B cell (primary cell): ENCODE measurements at regions not wholly inside any gene's neighbourhood (a gene's known extent, or its start where the extent isn't known, plus 50 kb on each side); places are given as distances from the start of the nearest gene placed in this dataset.
"Not testable (repeated sequence)": the region's sequence is repeated elsewhere in the genome, so short reads cannot be mapped to it uniquely, and the experiment has no call there.

Experiments used
- ATAC-seq: fragments of 200-7000 bp; cut with Tn5 transposase; one replicate; pipeline ENCODE4 v1.10.0; 2021; ENCODE audit warnings: low read depth, mild to moderate bottlenecking, moderate number of reproducible peaks, moderate library complexity
- CTCF ChIA-PET: fragments of 350-600 bp; sonication (Branson Sonifier 250); formaldehyde crosslinking; loops from one replicate; lab custom pipeline; 2021; ENCODE audit warnings: antibody characterized with exemption, inconsistent platforms; lab: Charles Lee
- POLR2A ChIA-PET: fragments of 350-600 bp; sonication (Branson Sonifier 250); formaldehyde crosslinking; loops from one replicate; lab custom pipeline; 2021; ENCODE audit warnings: antibody characterized with exemption; lab: Charles Lee
- DNase-seq: peaks from one replicate; pipeline ENCODE4 v3.0.0; 2013
- H2AFZ ChIP-seq: 2 replicates; pipeline ENCODE4 v1.6.1; 2012; ENCODE audit warnings: mild to moderate bottlenecking, low read depth, low read length; ENCODE audit not compliant: insufficient read depth, poor library complexity, severe bottlenecking
- H3K27ac ChIP-seq, 2 donors: 1 replicate in 1 of 2; 2 replicates in 1 of 2; pipeline ENCODE4 v1.5.1; 2012 to 2013; ENCODE audit warnings: low read length in 2 of 2, mild to moderate bottlenecking in 2 of 2, moderate library complexity in 1 of 2
- H3K27me3 ChIP-seq, 4 experiments: fragments of 200-600 bp in 1 of 4; sonication (generic) in 1 of 4; replicated peaks in 1 of 4; 1 replicate in 2 of 4; 2 replicates in 2 of 4; pipeline versions ENCODE4 v1.6.1 to v1.7.0; 2013 to 2016; ENCODE audit warnings: low read length in 3 of 4, mild to moderate bottlenecking in 2 of 4, mixed read lengths in 1 of 4, moderate library complexity in 1 of 4; ENCODE audit not compliant: insufficient read depth in 4 of 4, control insufficient read depth in 3 of 4; ENCODE audit errors: control extremely low read depth in 1 of 4
- H3K36me3 ChIP-seq, 2 experiments: replicated peaks in 1 of 2; 1 replicate in 1 of 2; 2 replicates in 1 of 2; pipeline versions ENCODE4 v1.6.1 to v1.7.1; 2013; ENCODE audit warnings: low read length in 1 of 2; ENCODE audit not compliant: insufficient read depth in 2 of 2, control insufficient read depth in 1 of 2; ENCODE audit errors: control extremely low read depth in 1 of 2, extremely low read depth in 1 of 2
- H3K4me1 ChIP-seq, 2 donors: fragments of 200-600 bp in 1 of 2; sonication (generic) in 1 of 2; 1 replicate in 1 of 2; 2 replicates in 1 of 2; pipeline versions ENCODE4 v1.5.1 to v1.6.1; 2013 to 2017; ENCODE audit warnings: low read length in 2 of 2; ENCODE audit not compliant: control insufficient read depth in 2 of 2, insufficient read depth in 2 of 2
- H3K4me2 ChIP-seq: replicated peaks from 2 replicates; pipeline ENCODE3; 2012; ENCODE audit warnings: mild to moderate bottlenecking, low read depth, low read length; ENCODE audit not compliant: poor library complexity, severe bottlenecking
- H3K4me3 ChIP-seq, 5 experiments: fragments of 200-600 bp in 1 of 5; sonication (generic) in 1 of 5; 1 replicate in 3 of 5; 2 replicates in 2 of 5; pipeline versions ENCODE4 v1.5.1 to v1.7.0; 2011 to 2016; ENCODE audit warnings: low read length in 4 of 5, mild to moderate bottlenecking in 4 of 5, low read depth in 2 of 5, control low read depth in 1 of 5, moderate library complexity in 1 of 5; ENCODE audit not compliant: insufficient read depth in 1 of 5; ENCODE audit errors: control extremely low read depth in 1 of 5, extremely low read depth in 1 of 5
- H3K79me2 ChIP-seq: fragments of 200-600 bp; sonication (generic); one replicate; pipeline ENCODE4 v1.6.0; 2016; ENCODE audit warnings: low read length; ENCODE audit not compliant: control insufficient read depth, insufficient read depth
- H3K9ac ChIP-seq: fragments of 200-600 bp; sonication (generic); 2 replicates; pipeline ENCODE4 v1.6.1; 2017; ENCODE audit warnings: mild to moderate bottlenecking, low read length, moderate library complexity
- H3K9me3 ChIP-seq, 3 donors: one replicate each; pipeline versions ENCODE4 v1.6.1 to v1.7.1; 2013; ENCODE audit warnings: low read length in 2 of 3; ENCODE audit not compliant: control insufficient read depth in 2 of 3, insufficient read depth in 1 of 3; ENCODE audit errors: control extremely low read depth in 1 of 3
- H4K20me1 ChIP-seq: 2 replicates; pipeline ENCODE4 v1.6.0; 2012; ENCODE audit warnings: mild to moderate bottlenecking, low read length; ENCODE audit not compliant: insufficient read depth, control insufficient read depth, poor library complexity, severe bottlenecking
- H3K27ac Mint-ChIP-seq: one replicate; pipeline ENCODE4 v1.8.0; 2021; ENCODE audit warnings: mixed read lengths
- H3K27me3 Mint-ChIP-seq: one replicate; pipeline ENCODE4 v1.8.0; 2021; ENCODE audit warnings: mixed read lengths
- H3K4me1 Mint-ChIP-seq: one replicate; pipeline ENCODE4 v1.8.0; 2021; ENCODE audit warnings: mixed read lengths
- H3K4me3 Mint-ChIP-seq: one replicate; pipeline ENCODE4 v1.8.0; 2021; ENCODE audit warnings: mixed read lengths
- H3K9me3 Mint-ChIP-seq: one replicate; pipeline ENCODE4 v1.8.0; 2022; ENCODE audit warnings: mixed read lengths; ENCODE audit not compliant: insufficient read depth
- EZH2 ChIP-seq: IDR thresholded peaks from 2 replicates; pipeline ENCODE4 v1.6.1; 2012; ENCODE audit warnings: borderline replicate concordance, low read depth, mild to moderate bottlenecking, moderate library complexity, low read length; ENCODE audit not compliant: insufficient read depth, poor library complexity, severe bottlenecking
- WGBS: methylation state at CpG from one replicate; pipeline ENCODE4 v1.1.5; 2013; ENCODE audit warnings: missing lambda C conversion rate; ENCODE audit not compliant: insufficient coverage; 5-methylcytosine and 5-hydroxymethylcytosine counted together
- intact Hi-C: fragments of 100-400 bp; cut with micrococcal nuclease; formaldehyde crosslinking; loops from one replicate; pipeline ENCODE4 v1.10.0; 2022
- TF ChIP-seq, protein P1 (sequence below): fragments of 200-600 bp; IDR thresholded peaks from one replicate; pipeline ENCODE4 v1.8.0; 2022; ENCODE audit warnings: antibody characterized with exemption, mild to moderate bottlenecking

GRCh38 chr12:34264110-34264509 lies 241.8 kb downstream of the ALG10 start:
- Mint-ChIP-seq H3K4me3 (no peak overlapping the region), H3K9me3 (peaks cover 7% of the 10 kb centered on the region), H3K27me3 (no peaks in the 10 kb centered on the region), H3K27ac (no peak overlapping the region), H3K4me1 (no peaks in the 10 kb centered on the region)
- no peaks in the 10 kb centered on the region for H3K79me2 ChIP-seq
- no peaks in the 10 kb centered on the region for H4K20me1 ChIP-seq
- no peak overlapping the region for H3K4me2 ChIP-seq
- ChIA-PET POLR2A (no interaction called here), CTCF (no interaction called here)
- H3K4me3 ChIP-seq = no peak overlapping the region
- no peak for DNase-seq
- H3K9ac ChIP-seq = no peak overlapping the region
- no peaks in the 10 kb centered on the region for H3K36me3 ChIP-seq
- intact Hi-C loops = no loop called here
- TF ChIP-seq, protein P1, sequence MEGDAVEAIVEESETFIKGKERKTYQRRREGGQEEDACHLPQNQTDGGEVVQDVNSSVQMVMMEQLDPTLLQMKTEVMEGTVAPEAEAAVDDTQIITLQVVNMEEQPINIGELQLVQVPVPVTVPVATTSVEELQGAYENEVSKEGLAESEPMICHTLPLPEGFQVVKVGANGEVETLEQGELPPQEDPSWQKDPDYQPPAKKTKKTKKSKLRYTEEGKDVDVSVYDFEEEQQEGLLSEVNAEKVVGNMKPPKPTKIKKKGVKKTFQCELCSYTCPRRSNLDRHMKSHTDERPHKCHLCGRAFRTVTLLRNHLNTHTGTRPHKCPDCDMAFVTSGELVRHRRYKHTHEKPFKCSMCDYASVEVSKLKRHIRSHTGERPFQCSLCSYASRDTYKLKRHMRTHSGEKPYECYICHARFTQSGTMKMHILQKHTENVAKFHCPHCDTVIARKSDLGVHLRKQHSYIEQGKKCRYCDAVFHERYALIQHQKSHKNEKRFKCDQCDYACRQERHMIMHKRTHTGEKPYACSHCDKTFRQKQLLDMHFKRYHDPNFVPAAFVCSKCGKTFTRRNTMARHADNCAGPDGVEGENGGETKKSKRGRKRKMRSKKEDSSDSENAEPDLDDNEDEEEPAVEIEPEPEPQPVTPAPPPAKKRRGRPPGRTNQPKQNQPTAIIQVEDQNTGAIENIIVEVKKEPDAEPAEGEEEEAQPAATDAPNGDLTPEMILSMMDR = no peak
- TF ChIP-seq EZH2 = no peak
- 94% methylated on average over 10 of the region's 14 CpGs for WGBS
- H3K9me3 ChIP-seq = peaks cover 0 to 17% (median 0%) of the 10 kb centered on the region in 3 donors
- no peak overlapping the region for H2AFZ ChIP-seq
- no peaks in the 10 kb centered on the region for H3K4me1 ChIP-seq
- H3K27ac ChIP-seq = no peak overlapping the region
- ATAC-seq = no peak
- H3K27me3 ChIP-seq = no peaks in the 10 kb centered on the region

DNA sequence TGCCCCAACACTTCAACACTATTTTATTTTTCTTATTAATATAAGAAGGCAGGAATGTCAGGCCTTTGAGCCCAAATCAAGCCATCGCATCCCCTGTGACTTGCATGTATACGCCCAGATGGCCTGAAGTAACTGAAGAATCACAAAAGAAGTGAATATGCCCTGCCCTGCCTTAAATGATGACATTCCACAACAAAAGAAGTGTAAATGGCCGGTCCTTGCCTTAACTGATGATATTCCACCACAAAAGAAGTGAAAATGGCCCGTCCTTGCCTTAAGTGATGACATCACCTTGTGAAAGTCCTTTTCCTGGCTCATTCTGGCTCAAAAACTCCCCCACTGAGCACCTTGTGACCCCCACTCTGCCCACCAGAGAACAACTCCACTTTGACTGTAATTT lies 251.4 kb downstream of the ALG10 start:
- DNase-seq, H3K27me3 ChIP-seq, H3K36me3 ChIP-seq, H3K79me2 ChIP-seq, H3K4me1 ChIP-seq, H3K27ac Mint-ChIP-seq, H3K9ac ChIP-seq, H2AFZ ChIP-seq, CTCF ChIA-PET, H3K4me3 ChIP-seq, H3K4me2 ChIP-seq, H3K4me3 Mint-ChIP-seq, H3K27me3 Mint-ChIP-seq, H3K27ac ChIP-seq, POLR2A ChIA-PET, H4K20me1 ChIP-seq, H3K9me3 ChIP-seq, H3K4me1 Mint-ChIP-seq, intact Hi-C loops, ATAC-seq, H3K9me3 Mint-ChIP-seq: not testable (repeated sequence)
- 72% methylated on average over 3 of the region's 4 CpGs for WGBS
